ENCODE measurements at regions not wholly inside any gene's neighbourhood (a gene's known extent, or its start where the extent isn't known, plus 50 kb on each side); places are given as distances from the start of the nearest gene placed in this dataset.

- DNase-seq (ENCODE audit: low read depth in 1 of 2, low spot score in 2 of 2) (no peak), FAIRE-seq (no peak)
- no peak overlapping the region for H2BK120ac ChIP-seq (replicated peaks; ENCODE audit: low read depth, low read length)
- no peak overlapping the region for H2BK12ac ChIP-seq (ENCODE audit: low read depth, low read length)
- H3K23me2 ChIP-seq (ENCODE audit: low read depth, low read length), result no peaks in the 10 kb centered on the region
- no peaks in the 10 kb centered on the region for H3K36me3 ChIP-seq (ENCODE audit: control insufficient read depth in 2 of 4, insufficient read depth in 4 of 4, low read length in 3 of 4)
- no peak overlapping the region for H3K9ac ChIP-seq (replicated peaks in 1 of 4; ENCODE audit: extremely low read depth in 1 of 4, low read depth in 3 of 4, low read length in 3 of 4)
- no peak overlapping the region for H4K8ac ChIP-seq (ENCODE audit: extremely low read depth, insufficient read depth, low read length)
- H2BK15ac ChIP-seq (ENCODE audit: low read length), result no peak overlapping the region
- no peaks in the 10 kb centered on the region for H3K79me2 ChIP-seq (ENCODE audit: control insufficient read depth in 1 of 2, insufficient read depth in 2 of 2, low read length in 2 of 2)
- ChIA-PET POLR2A (ENCODE audit: partially characterized antibody) (no interaction called here), CTCF (ENCODE audit: partially characterized antibody) (interaction anchor here (1.3 kb wide), 1 partner anchor 9 kb away, joined by 5 read pairs; no protein-coding TSS in a partner anchor)
- no peak overlapping the region for H3K4ac ChIP-seq (replicated peaks; ENCODE audit: insufficient read length, low read depth, low read length)
- no peaks in the 10 kb centered on the region for H4K20me1 ChIP-seq (replicated peaks in 1 of 2; ENCODE audit: control insufficient read depth in 1 of 2, insufficient read depth in 2 of 2, low read length in 2 of 2)
- no peak overlapping the region for H3K23ac ChIP-seq (ENCODE audit: insufficient read length)
- no peaks in the 10 kb centered on the region for H3K79me1 ChIP-seq (ENCODE audit: low read depth, low read length)
- no peak overlapping the region for H4K5ac ChIP-seq (ENCODE audit: insufficient read length, low read depth, low read length)
- no peak overlapping the region for H3K4me2 ChIP-seq (ENCODE audit: insufficient read depth in 1 of 2, low read depth in 2 of 2, low read length in 2 of 2)
- H2AK5ac ChIP-seq (ENCODE audit: low read depth, low read length), result no peak overlapping the region
- H4K91ac ChIP-seq (replicated peaks; ENCODE audit: insufficient read length, low read length), result no peak overlapping the region
- 98% methylated on average over 3 of the region's 3 CpGs; no CpG with 5 or more reads in 1 of the 2 experiments for WGBS, 2 experiments (ENCODE audit: extremely low coverage in 1 of 2, insufficient coverage in 1 of 2, insufficient read length in 1 of 2, insufficient replicate concordance in 2 of 2, low coverage in 1 of 2, low lambda C conversion rate in 2 of 2, missing lambda C conversion rate in 1 of 2)
- no peak overlapping the region for H3K14ac ChIP-seq (ENCODE audit: insufficient read length)
- H3K9me3 ChIP-seq (ENCODE audit: insufficient read depth in 2 of 2, low read depth in 1 of 2, low read length in 1 of 2), result no peaks in the 10 kb centered on the region
- H3K27me3 ChIP-seq (replicated peaks in 1 of 4; ENCODE audit: control insufficient read depth in 3 of 4, extremely low read depth in 1 of 4, insufficient read depth in 3 of 4, low read length in 3 of 4), result no peaks in the 10 kb centered on the region
- no peak overlapping the region for H2BK20ac ChIP-seq (ENCODE audit: low read length)
- no peak overlapping the region for H2AFZ ChIP-seq (ENCODE audit: low read length)
- H3K56ac ChIP-seq (replicated peaks; ENCODE audit: insufficient read length, low read depth, low read length), result no peak overlapping the region
- H3K4me3 ChIP-seq (ENCODE audit: extremely low read depth in 1 of 4, insufficient read depth in 2 of 4, low read depth in 3 of 4, low read length in 4 of 4), result no peak overlapping the region
- H2BK5ac ChIP-seq (ENCODE audit: low read depth, low read length), result no peak overlapping the region
- no peak overlapping the region for H3K18ac ChIP-seq (ENCODE audit: extremely low read depth, low read length)
- no peaks in the 10 kb centered on the region for H3K4me1 ChIP-seq (replicated peaks in 1 of 4; ENCODE audit: control insufficient read depth in 3 of 4, insufficient read depth in 4 of 4, low read length in 3 of 4)
- no peak overlapping the region for H3K27ac ChIP-seq (ENCODE audit: low read depth, low read length)
- TF ChIP-seq TBP (IDR thresholded peaks at IDR 0.05; ENCODE audit: low read depth, low read length) (no peak), EGR1 (IDR thresholded peaks at IDR 0.05; ENCODE audit: borderline replicate concordance, low read depth, low read length) (no peak), PHF8 (conservative IDR thresholded peaks at IDR 0.05; ENCODE audit: low read depth, low read length) (no peak), POU5F1 (IDR thresholded peaks at IDR 0.05; ENCODE audit: low read depth, low read length) (no peak), RAD21 (IDR thresholded peaks at IDR 0.05 in 1 of 2, conservative IDR thresholded peaks at IDR 0.05 in 1 of 2; ENCODE audit: low read depth in 2 of 2, low read length in 2 of 2) (no peak), SP1 (IDR thresholded peaks at IDR 0.05; ENCODE audit: low read depth, low read length) (no peak), GABPA (IDR thresholded peaks at IDR 0.05; ENCODE audit: borderline replicate concordance, insufficient read depth, low read length) (no peak), TCF12 (IDR thresholded peaks at IDR 0.05; ENCODE audit: low read depth, low read length) (no peak), HDAC2 (IDR thresholded peaks at IDR 0.05; ENCODE audit: borderline replicate concordance in 1 of 2, low read depth in 2 of 2, low read length in 2 of 2) (no peak), ASH2L (IDR thresholded peaks at IDR 0.05; ENCODE audit: low read length) (no peak), CTBP2 (IDR thresholded peaks at IDR 0.05; ENCODE audit: borderline replicate concordance, insufficient read depth, insufficient read length, low read length) (no peak), POLR2A (IDR thresholded peaks at IDR 0.05; ENCODE audit: control extremely low read depth in 1 of 2, low read depth in 2 of 2, low read length in 2 of 2) (no peak), POLR2AphosphoS5 (IDR thresholded peaks at IDR 0.05; ENCODE audit: low read depth, low read length) (no peak), GTF2F1 (IDR thresholded peaks at IDR 0.05; ENCODE audit: borderline replicate concordance, low read depth, low read length) (no peak), CHD2 (IDR thresholded peaks at IDR 0.05; ENCODE audit: low read length) (no peak), KDM4A (IDR thresholded peaks at IDR 0.05; ENCODE audit: low read depth, low read length, severe bottlenecking) (no peak)
These were observed 557.9 kb downstream of the TMEM114 start for GRCh38 chr16:8032406-8032805.
